C1 segment of cervical spinal cord (tissue), 14 donors: ENCODE measurements at regions not wholly inside any gene's neighbourhood (a gene's known extent, or its start where the extent isn't known, plus 50 kb on each side); places are given as distances from the start of the nearest gene placed in this dataset.
A peak's percentile ranks its signal among the peaks of the same experiment; 100 is the strongest.
"Not testable (repeated sequence)": the region's sequence is repeated elsewhere in the genome, so short reads cannot be mapped to it uniquely, and the experiment has no call there.

Source experiments
- DNase-seq, 14 donors: peaks; one replicate each; lab custom pipeline; 2025; lab: John Stamatoyannopoulos, UW

DNA sequence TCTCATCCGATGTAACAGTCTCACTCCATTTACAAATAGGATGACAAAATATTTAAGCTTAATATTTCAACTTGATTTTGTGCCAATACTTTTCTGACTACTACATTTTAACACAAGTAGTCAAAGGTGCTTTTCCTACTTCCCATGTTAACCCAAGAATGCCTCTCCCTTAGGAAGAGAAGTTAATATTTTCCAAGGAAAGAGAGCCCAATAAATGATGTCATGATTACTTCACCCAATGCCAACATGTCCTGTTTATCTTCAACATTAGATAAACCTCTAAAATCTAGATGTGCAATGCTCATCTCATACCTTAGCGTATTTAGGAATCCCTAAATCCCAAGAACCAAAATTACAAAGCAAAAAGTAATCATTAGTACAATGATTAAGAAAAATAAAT lies 156.7 kb upstream of the TENT5A start:
- no peak for DNase-seq

DNA sequence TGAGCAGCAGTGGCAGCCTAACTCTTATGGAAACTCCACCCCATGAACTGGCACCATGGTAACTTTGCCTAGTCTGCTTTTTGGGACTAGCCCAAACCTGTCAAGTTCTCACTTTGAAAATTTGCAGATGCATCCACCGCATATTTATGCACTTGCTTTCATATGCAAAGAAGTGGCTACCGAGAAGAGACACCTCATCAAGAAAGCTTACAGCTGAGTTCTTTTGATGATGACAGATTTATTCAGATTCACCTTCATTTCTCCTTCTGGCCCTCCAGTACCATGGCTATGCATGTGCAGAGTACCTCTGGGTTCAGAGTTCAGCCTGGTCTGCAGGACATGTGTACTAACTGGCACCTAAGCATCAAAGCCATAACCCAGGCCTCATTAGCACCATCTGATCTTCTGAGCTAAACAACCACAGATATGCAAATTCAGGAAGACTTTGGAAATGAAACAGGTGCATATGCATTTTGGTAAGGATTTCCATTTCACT lies 154.3 kb upstream of the TENT5A start:
- no peak for DNase-seq

DNA sequence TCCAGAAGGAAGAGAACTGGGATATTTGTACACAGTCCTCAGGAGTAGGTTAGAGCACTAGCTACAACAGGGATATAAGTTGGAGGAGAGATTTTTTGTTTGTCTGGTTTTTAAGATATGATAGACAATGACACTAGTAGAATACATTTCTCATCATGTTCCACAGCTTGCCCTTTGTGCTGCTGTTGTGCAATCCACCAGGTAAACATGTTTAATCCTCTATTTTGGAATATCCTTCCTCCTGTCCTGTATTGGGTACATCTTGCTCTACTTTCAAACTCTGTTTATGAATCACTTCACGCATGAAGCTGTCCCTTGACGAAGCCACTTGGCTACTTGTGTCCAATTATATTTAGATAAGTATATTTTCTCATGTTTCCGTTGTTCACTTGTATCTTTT lies 153.6 kb upstream of the TENT5A start:
- no peak for DNase-seq

DNA sequence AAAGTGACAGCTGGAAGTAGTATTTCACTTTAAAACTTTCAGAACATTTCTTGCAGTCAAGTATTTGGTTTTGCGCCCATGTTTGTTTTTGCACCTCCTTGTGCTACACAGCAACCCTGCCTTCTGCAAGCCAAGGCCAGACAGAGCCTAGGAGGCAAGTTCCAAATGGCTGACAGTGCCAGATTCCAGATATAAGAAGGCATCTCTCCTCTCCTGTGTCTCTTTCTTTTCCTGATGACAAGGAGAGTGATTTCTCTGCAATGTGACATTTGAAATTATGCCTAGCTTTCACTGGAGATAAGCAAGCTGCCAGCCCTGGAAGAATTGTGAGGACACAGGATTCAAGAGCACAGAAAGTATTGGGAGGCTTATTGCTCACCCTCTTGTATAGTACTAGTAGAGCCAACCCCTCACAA lies 149.1 kb upstream of the TENT5A start:
- DNase-seq: no peak

DNA sequence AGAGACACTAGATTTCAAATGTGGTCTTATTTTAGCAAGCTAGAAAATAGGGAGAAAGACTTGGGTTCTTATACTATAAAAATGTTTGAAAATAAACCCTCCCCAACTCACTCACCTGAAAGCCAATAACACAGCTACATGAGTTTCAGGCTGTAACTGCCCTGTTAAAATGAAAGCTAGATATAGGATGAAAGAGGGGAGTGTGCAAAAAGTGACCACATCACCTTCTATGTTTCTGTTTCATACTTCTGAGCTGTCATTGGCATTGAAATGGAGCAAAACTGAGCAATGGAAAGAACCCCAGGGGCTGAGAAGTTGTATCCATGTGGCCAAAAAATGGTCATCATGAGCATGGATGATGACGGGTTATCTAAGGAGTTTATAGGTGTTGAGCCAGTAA lies 148.1 kb upstream of the TENT5A start:
- no peak for DNase-seq

DNA sequence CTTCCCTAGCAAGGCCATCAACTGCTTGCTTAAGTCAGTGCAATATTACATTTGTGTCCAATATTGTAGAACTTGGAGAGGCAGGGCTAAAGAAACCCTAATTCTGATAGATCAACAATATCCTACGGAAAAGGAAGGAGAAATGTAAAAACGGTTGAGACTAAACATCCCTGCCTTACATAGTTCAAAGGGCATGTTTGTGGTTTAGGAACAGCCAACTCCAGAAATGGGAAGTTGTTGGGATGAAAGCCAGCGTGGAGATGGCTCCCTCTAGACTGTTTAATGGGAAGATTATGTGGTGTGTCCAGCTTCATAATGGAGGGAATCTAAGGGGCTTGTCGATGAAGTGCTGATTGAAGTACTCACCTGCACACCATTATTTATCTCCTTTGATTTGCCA lies 145.3 kb upstream of the TENT5A start:
- DNase-seq: no peak

DNA sequence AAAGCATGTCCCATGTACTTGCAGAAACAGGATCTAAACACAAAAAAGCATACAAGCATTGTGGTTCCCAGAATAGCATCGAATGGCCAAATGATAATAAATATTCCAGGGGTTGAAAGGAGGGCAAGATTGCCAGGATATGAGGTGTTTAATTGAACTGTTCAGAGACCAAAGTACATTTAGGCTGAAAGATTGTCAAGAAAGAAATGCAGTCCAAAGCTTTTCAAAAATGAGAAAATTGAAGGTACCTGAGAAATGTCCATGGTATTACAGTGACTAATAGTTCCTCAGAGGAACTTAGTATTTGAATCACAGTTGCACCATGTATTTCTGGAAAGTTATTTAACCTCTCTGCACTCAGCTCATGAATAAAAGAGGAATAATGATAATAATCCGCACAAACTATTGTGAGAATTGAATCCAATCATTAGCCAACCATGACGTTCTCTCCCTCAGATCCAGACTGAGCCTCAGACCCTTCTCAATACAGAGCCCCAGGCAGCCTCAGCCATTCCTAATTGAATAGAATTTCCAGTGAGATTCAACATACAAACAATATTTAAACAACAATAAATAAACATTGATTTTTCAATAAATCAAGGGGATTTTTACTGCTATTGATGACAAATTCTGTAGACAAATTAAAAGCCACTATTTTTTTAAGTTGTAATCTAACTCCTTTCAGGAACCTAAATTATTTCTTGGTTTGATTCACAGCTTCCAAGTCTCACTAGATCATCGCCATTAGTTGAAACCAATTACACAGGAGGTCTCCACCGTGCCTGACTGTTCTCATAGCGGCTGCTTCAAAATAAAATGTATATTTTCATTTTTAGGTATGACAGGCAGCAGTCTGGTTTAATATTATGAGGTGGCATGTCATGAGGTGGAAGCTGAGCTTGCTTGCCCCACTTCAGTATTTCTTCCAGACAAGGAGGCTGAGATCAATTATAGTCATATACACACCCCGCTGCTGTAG lies 144.3 kb upstream of the TENT5A start:
- no peak for DNase-seq

DNA sequence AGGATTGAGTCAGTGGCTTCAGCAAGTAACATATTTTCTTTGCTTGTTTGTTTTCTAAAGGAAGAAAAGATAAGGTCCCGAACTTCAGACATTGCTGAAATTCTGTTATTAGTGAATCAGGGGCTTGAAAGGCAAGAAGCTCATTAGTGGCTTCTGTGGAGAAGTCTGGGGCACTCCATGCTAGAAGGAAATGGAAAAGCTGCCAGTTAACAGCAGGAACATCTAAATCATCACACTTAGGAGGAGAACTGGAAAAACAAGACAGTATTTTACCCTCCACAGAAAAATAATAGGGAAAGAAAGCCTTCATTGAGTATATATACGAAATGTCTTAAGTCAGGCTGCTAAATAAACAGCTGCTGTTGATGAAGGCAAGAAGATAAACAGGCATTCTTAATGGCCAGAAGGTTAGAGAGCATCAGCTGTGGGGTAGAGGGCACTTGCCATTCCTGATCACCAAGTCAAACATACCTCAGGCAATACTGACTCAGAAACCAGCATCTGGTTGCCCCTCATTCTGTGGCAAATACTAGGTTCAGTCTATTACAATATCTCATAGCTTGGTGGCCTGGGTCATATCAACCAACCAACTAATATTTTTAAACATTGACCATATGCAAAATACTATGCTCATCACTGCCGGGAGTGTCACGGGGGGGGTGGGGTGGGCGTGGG lies 143.2 kb upstream of the TENT5A start:
- DNase-seq: no peak

DNA sequence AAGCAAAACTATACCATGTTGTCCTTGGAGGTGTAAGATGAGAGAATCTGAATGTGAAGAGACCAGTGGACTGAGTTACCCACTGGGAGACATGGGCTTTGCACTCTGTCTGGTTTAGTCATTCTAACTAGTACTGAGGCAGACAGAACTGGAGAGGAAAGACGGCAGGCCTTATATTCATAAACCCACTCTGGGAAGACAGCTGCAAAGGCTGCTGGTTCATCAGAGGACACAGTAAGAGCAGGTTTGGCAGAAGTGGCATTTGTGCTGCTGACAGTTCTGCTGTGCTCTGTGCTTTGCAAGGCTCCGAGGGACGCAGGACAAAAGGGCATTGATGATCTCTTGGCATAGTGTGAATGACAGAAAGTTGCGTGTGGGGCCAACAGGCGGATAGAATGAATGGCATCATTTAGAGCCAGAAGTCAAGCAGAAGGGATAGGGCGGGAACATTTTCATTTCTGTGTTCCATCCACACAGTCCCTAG lies 142.3 kb upstream of the TENT5A start:
- peak; percentile 9 to 89 (median 76) for DNase-seq

DNA sequence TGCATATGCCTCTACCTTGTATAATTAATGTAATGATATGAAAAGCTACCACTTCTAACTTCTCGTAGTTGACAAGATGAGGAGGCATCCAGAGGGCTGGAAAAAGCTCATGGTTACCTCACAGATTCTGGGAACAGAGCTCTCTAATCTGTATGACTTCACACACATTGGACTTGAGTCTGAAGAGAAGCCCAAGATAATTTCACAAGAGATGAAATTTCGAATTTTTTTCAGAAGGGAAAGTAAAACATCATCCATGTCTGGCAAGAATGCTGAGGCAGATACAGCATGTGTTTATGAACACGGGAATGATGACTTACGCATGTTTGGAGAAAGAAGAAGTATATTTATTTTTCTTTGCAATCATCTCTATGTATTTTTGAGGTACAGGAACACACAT lies 141.8 kb upstream of the TENT5A start:
- DNase-seq: no peak

DNA sequence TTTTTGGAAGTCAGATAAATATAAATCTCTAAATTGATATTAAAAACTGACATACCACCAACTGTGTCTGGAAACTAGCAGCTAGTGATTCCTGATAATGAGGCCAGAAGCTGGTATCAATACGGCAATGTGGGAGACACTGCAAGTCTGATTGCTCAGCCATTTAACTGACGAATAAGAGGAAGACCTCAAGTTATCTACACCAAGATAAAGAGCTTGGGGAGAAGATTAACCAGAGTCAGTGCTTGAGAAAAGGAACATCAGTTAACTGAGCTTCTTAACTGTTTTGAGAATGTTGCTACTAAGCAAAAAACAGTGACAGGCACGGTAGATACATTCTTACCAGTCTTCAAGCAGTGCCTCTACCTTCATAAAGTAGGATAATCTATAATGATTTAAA lies 140.4 kb upstream of the TENT5A start:
- no peak for DNase-seq

DNA sequence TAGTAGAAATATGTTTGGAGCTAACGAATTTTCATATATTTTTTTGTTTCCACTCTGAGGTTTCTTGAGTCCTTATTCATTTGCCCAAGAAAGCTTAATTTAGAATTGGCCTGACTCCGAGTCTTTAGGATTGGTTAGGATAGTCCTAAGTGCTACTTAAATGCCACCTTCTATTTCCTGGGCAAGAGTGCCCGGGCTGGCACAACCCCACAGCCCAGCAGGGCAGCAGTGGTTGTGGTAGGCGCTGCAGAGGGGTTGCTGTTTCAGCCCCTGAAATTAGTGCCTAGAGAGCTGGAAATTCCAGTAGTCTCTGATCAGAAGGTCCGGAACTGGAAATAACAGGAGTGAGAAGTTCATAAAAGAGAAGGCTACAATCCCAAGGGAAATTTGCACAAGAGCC lies 139.4 kb upstream of the TENT5A start:
- DNase-seq: no peak

DNA sequence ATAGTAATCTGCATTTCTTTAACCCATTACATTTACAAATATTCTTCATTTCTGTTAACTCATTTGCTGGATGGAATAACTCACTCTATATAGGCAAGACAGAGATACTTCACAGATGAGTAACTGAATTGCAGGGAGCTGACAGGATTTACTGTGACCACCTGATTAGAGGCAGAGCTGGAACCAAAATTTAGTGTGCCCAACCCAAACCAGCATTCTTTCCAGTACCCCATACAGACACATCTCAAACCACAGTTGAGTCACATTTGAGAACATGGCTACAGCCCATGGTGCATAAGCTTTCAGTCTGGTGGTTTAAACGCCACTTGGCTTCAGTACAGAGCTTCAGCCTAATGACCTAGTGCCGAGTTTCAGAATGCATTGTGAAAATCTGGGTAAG lies 138.4 kb upstream of the TENT5A start:
- DNase-seq: no peak

DNA sequence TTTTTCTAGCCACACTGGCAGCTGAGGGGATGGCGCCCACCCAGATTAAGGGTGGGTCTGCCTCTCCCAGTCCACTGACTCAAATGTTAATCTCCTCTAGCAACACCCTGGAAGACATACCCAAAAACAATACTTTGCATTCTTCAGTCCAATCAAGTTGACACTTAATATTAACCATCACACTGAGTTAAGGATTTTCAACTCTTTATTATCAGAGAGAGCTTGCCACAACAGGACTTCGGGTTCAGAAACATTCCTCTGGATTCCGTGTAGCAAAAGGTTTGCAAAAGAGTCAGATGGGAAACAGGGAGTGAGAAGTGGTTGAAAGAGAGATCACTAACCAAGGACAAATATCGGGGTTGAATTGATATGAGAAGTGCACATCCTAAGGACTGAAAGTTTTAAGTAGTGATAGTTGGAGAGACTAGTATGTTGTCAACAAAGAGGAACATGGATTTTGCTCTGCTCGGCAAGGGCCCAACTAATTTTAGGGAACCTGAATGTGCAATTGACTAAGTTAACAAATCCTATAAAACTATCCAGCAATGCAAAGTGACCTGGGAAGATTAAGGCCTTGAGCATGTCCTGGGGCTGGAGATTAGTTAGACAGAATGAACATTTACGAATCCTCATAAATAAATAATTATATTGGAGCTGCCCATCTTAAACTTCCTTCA lies 137.0 kb upstream of the TENT5A start:
- DNase-seq: no peak

DNA sequence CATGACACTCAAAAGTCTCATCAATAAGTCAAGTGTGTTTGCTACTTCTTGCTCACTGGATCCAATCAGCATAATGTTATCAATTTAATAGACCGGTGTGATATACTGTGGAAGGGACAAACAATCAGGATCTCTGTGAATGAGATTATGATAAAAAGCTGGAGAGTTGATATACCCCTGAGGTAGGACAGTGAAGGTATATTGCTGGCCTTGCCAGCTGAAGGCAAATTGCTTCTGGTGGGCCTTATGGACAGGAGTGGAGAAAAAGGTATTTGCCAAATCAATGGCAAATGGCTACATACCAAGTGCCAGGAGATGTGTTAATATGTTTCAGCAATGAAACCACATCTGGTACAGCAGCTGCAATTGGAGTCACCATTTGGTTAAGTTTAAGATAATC lies 134.4 kb upstream of the TENT5A start:
- DNase-seq: not testable (repeated sequence)

DNA sequence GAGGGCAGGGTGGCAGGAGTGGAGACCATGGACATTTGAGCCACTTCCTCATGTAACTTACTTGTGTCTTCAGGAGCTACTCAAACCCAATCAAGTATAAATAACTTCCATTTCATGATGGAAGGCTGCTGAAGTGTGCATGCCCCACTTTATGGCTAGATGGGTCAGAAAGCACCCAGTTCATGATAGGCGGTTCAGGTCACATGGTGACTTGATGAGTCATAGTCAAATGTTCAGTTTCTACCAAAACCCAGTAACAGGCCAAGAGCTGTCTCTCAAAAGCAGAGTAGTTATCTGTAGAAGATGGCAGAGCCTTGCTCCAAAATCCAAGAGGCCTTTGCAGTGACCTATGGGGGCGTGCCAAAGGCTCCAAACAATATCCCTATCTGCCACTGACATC lies 133.7 kb upstream of the TENT5A start:
- DNase-seq: no peak

DNA sequence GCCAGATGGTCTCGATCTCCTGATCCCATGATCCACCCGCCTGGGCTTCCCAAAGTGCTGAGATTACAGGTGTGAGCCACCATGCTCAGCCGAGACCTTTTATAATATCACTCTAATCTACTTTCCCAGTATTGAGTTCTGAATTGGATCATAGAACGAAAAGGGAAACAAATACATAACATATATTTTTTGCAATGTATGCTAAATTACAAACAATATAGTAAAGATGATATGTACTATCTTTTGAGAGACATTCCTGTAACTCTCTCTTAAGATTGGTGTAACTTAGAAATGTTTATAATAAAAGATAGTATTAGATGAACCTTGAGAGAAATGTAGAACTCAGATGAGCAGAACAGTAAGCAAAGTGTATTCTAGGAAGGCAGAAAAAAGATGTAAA lies 129.2 kb upstream of the TENT5A start:
- DNase-seq: no peak

DNA sequence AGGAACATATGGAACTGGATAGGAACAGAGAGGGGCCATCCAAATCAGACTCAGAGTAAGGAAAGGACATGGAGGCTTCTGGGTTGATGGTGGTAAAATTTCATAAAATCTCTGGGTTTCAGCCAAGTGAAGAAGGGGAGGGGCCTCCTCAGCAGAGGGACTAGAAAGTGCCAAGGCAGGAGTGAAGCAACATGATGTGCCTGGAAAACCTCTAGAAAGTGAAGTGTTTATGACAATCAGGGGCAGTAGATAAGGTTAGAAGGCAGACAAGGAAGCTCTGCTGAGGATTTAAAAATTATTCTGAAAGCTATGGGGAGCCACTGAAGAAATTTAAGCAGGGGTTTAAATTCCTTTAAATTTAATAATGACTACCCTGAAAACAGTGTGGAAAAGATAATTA lies 126.0 kb upstream of the TENT5A start:
- no peak for DNase-seq

DNA sequence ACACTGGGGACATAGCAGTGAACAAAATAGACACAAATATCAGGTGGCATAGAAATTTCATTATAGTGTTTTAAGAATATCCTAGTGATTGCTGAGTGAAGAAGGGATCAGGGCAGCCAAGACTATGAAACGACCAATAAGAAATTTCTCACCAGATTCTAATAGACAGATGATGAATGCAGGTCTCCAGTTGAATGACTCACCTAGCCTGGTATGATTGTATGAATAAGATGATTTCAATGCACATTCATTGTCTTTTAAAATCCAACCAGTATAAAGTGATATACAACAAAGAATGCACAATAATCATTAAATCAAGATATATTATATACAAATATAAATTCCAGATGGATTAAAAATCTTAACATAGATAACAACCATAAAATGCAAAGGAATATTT lies 124.5 kb upstream of the TENT5A start:
- no peak for DNase-seq

DNA sequence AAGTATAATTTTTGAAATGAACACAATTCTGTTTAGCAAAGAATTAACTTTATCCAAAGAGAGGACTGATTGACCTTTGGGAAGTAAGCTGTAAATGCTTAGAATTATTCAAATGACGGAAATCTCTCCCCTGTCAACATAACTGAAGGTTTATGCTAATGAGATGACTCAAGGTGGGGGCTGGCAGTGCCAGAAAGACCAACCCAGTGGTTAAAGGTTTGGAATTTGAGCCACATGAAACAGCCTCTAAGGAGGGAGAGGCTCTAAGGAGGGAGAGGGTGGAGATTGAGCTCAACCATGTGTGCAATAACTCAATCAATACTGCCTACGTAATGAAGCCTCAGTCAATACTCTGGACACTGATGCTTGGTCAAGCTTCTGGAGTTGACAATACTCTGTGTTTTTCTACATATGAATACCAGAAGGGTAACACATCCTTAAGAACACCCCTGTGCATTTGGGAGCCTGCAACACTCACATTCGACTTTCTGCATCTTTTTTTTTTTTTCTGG lies 123.4 kb upstream of the TENT5A start:
- no peak for DNase-seq

DNA sequence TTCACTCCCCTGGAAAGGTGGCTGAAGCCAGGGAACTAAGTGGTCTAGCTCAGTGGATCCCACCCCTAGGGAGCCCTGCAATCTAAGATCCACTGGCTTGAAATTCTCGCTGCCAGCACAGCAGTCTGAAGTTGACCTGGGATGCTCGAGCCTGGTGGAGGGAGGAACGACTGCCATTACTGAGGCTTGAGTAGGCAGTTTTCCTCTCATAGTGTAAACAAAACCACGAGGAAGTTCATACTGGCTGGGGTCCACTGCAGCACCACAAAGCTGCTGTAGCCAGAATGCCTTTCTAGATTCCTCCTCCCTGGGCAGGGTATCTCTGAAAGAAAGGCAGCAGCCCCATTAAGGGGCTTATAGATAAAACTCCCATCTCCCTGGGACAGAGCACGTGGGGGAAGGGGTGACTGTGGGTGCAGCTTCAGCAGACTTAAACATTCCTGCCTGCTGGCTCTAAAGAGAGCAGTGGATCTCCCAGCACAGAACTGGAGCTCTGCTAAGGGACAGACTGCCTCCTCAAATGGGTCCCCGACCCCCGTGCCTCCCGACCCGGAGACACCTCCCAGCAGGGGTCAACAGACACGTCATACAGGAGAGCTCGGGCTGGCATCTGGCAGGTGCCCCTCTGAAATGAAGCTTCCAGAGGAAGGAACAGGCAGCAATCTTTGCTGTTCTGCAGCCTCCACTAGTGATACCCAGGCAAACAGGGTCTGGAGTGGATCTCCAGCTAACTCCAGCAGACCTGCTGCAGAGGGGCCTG lies 117.4 kb upstream of the TENT5A start:
- DNase-seq: not testable (repeated sequence)
